ENCODE measurements at regions not wholly inside any gene's neighbourhood (a gene's known extent, or its start where the extent isn't known, plus 50 kb on each side); places are given as distances from the start of the nearest gene placed in this dataset.

GRCh38 chr2:41993435-41993925, 54.3 kb upstream of the PKDCC start:
- no peak overlapping the region for H3K4me3 ChIP-seq (ENCODE audit: low read depth, low read length)
- no peak for TF ChIP-seq CTCF (conservative IDR thresholded peaks at IDR 0.05; ENCODE audit: low read depth, low read length)
- no peak for DNase-seq (ENCODE audit: low read depth)

GRCh38 chr2:41994233-41994637, 53.6 kb upstream of the PKDCC start:
- H3K4me3 ChIP-seq (ENCODE audit: low read depth, low read length): no peak overlapping the region
- no peak for TF ChIP-seq CTCF (conservative IDR thresholded peaks at IDR 0.05; ENCODE audit: low read depth, low read length)
- no peak for DNase-seq (ENCODE audit: low read depth)

GRCh38 chr2:41994661-41995060, 53.2 kb upstream of the PKDCC start:
- no peak for DNase-seq (ENCODE audit: low read depth)
- TF ChIP-seq CTCF (conservative IDR thresholded peaks at IDR 0.05; ENCODE audit: low read depth, low read length): no peak
- no peak overlapping the region for H3K4me3 ChIP-seq (ENCODE audit: low read depth, low read length)

GRCh38 chr2:41997561-41997960, 50.3 kb upstream of the PKDCC start:
- DNase-seq (ENCODE audit: low read depth): no peak

More at GRCh38 chr2:41997561-41997960, 50.3 kb upstream of the PKDCC start:
- H3K4me3 ChIP-seq (ENCODE audit: low read depth, low read length): no peak overlapping the region
- TF ChIP-seq CTCF (conservative IDR thresholded peaks at IDR 0.05; ENCODE audit: low read depth, low read length): no peak

Data from epithelial cell of proximal tubule (primary cell).